Breast epithelium (tissue), 4 donors: ENCODE measurements at regions not wholly inside any gene's neighbourhood (a gene's known extent, or its start where the extent isn't known, plus 50 kb on each side); places are given as distances from the start of the nearest gene placed in this dataset.

Experiments used
- DNase-seq, 2 donors: peaks; one replicate each; pipeline ENCODE4 v3.0.0-alpha.2; 2019; ENCODE audit warnings: low spot score in 2 of 2
- H3K27ac ChIP-seq, 2 donors: fragments of 200-600 bp; sonication (generic) in 1 of 2; one replicate each; pipeline ENCODE4 v1.5.1; 2016 to 2019; ENCODE audit warnings: mild to moderate bottlenecking in 1 of 2
- H3K27me3 ChIP-seq, 2 donors: fragments of 200-600 bp; sonication (generic) in 1 of 2; one replicate each; pipeline versions ENCODE4 v1.5.1 to v1.6.0; 2017 to 2019; ENCODE audit warnings: control low read depth in 1 of 2, mild to moderate bottlenecking in 1 of 2
- H3K36me3 ChIP-seq: fragments of 200-600 bp; one replicate; pipeline ENCODE4 v1.5.1; 2019
- H3K4me1 ChIP-seq, 2 donors: fragments of 200-600 bp; sonication (generic); one replicate each; pipeline ENCODE4 v1.5.1; 2016 to 2019; ENCODE audit warnings: control low read depth in 1 of 2
- H3K4me3 ChIP-seq, 3 donors: fragments of 200-600 bp; sonication (generic); 1 replicate in 2 of 3; 2 replicates in 1 of 3; pipeline ENCODE4 v1.5.1; 2016 to 2019; ENCODE audit warnings: mild to moderate bottlenecking in 3 of 3, moderate library complexity in 2 of 3
- H3K9me3 ChIP-seq, 2 donors: fragments of 200-600 bp; sonication (generic) in 1 of 2; one replicate each; pipeline ENCODE4 v1.5.1; 2016 to 2019; ENCODE audit warnings: control low read depth in 1 of 2
- POLR2A ChIP-seq: fragments of 450-650 bp; IDR thresholded peaks from one replicate; pipeline ENCODE4 v1.6.1; 2016; ENCODE audit warnings: antibody characterized with exemption, mild to moderate bottlenecking, moderate library complexity
- POLR2AphosphoS5 ChIP-seq, 3 donors: sonication (generic); formaldehyde crosslinking; IDR thresholded peaks; one replicate each; pipeline ENCODE4 v1.6.1; 2017; ENCODE audit warnings: antibody characterized with exemption in 3 of 3
- intact Hi-C: fragments of 100-400 bp; cut with DNase I; formaldehyde crosslinking; loops from one replicate; pipeline ENCODE4 v1.15.1; 2023; ENCODE audit warnings: low total_unique reads
- TF ChIP-seq, protein P1 (sequence below), 3 donors: fragments of 450-650 bp; IDR thresholded peaks; one replicate each; pipeline ENCODE4 v1.5.1; 2016 to 2017; ENCODE audit warnings: antibody characterized with exemption in 3 of 3, mild to moderate bottlenecking in 3 of 3, moderate library complexity in 3 of 3

DNA sequence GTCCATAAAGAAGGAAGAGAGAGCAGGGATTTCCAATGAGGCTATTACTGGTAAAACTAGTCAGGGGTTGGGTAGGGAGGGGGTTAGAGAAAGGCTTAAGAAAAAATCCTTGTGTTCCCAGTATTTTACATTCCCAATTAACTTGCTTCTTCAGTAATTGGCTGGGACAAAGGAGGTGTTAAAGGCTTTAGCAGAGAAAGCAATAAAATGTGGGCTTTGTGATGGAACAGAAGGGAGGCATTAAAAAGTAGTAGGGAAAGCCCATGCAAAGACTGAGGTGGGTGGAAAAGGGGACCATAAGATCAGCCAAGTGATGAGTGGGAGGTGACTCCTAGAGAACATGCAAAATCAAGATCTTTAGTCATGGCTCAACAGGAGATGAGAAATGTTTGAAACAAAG lies 1467.2 kb downstream of the RPA4 start:
- Histone ChIP-seq H3K27me3 (peaks cover 0 to 10% of the 10 kb centered on the region in 2 donors), H3K4me3 (no peak overlapping the region), H3K36me3 (no peaks in the 10 kb centered on the region), H3K27ac (no peak overlapping the region), H3K4me1 (no peaks in the 10 kb centered on the region), H3K9me3 (peaks cover 0 to 4% of the 10 kb centered on the region in 2 donors)
- no peak for DNase-seq
- intact Hi-C loops, result no loop called here
- TF ChIP-seq POLR2A (no peak), POLR2AphosphoS5 (IDR thresholded peaks at IDR 0.05) (no peak)
- TF ChIP-seq, protein P1, sequence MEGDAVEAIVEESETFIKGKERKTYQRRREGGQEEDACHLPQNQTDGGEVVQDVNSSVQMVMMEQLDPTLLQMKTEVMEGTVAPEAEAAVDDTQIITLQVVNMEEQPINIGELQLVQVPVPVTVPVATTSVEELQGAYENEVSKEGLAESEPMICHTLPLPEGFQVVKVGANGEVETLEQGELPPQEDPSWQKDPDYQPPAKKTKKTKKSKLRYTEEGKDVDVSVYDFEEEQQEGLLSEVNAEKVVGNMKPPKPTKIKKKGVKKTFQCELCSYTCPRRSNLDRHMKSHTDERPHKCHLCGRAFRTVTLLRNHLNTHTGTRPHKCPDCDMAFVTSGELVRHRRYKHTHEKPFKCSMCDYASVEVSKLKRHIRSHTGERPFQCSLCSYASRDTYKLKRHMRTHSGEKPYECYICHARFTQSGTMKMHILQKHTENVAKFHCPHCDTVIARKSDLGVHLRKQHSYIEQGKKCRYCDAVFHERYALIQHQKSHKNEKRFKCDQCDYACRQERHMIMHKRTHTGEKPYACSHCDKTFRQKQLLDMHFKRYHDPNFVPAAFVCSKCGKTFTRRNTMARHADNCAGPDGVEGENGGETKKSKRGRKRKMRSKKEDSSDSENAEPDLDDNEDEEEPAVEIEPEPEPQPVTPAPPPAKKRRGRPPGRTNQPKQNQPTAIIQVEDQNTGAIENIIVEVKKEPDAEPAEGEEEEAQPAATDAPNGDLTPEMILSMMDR (IDR thresholded peaks at IDR 0.05), result no peak

DNA sequence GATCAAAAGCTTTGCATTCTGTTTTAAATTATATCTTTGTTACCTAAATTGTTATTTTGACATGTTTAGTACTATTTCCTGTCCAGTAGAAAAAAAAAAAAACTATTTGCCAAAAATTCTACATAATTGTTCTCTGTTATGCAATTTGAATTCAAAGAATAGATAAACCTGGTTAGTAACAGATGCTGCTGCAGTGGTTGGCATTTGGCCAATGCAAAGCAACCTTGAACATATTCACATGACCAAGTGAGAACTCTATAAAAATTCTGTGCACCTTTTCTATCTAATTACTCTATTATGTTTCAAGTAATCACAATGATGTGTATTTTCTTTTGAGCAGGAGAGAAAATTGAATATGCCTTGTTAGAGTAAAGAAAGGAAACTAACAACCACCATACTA lies 1473.4 kb downstream of the RPA4 start:
- H3K9me3 ChIP-seq, result peaks cover 0 to 4% of the 10 kb centered on the region in 2 donors
- no peak for DNase-seq
- no peak overlapping the region for H3K27ac ChIP-seq
- no peak overlapping the region for H3K4me3 ChIP-seq
- H3K36me3 ChIP-seq, result no peaks in the 10 kb centered on the region
- intact Hi-C loops, result no loop called here
- H3K27me3 ChIP-seq, result peaks cover 0 to 12% of the 10 kb centered on the region in 2 donors
- TF ChIP-seq POLR2A (no peak), POLR2AphosphoS5 (IDR thresholded peaks at IDR 0.05) (no peak)
- TF ChIP-seq, protein P1 (IDR thresholded peaks at IDR 0.05), result no peak
- no peaks in the 10 kb centered on the region for H3K4me1 ChIP-seq

DNA sequence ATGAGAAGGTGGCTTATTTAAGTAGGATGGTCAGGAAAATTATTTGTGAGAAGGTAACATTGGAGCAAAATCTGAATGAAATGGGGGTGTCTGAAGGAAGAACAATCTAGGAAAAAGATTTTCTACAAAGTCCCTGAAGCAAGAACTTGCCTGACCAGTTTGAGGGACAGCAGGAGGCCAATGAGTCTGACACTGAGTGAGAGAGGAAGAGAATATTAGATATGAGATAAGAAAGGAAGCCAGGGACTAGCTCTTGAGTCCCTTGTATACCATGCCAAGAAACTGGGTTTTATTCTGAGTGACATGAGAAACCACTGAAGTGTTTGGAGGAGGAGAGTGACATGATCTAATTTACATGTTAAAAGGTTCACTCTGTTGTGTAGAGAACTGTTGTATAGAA lies 1478.9 kb downstream of the RPA4 start:
- Histone ChIP-seq H3K36me3 (no peaks in the 10 kb centered on the region), H3K27ac (no peak overlapping the region), H3K4me3 (no peak overlapping the region), H3K4me1 (no peaks in the 10 kb centered on the region), H3K9me3 (peaks cover 0 to 7% of the 10 kb centered on the region in 2 donors), H3K27me3 (peaks cover 0 to 4% of the 10 kb centered on the region in 2 donors)
- TF ChIP-seq, protein P1 (IDR thresholded peaks at IDR 0.05), result no peak
- TF ChIP-seq POLR2A (no peak), POLR2AphosphoS5 (IDR thresholded peaks at IDR 0.05) (no peak)
- intact Hi-C loops, result no loop called here
- no peak for DNase-seq

DNA sequence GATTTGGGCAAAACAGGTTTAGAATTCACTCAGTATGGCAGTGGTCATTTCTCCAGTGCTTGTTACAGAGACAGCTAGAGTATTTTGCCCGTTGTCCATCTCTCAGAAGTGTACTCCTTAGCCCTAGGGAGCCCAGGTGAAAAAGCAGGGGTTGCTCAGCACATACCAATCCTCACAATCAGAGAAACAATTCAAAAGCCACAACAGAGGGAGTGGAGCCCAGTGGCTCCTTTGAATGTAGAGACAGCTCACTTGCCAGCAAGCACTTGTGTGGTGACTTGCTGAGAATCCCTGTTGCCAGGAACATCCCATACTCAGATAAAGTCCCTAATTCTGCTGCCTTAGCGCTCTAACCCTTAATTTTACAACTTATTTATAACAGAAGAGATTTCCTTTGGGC lies 1488.3 kb downstream of the RPA4 start:
- intact Hi-C loops, result no loop called here
- no peak for TF ChIP-seq POLR2A
- no peak for TF ChIP-seq POLR2AphosphoS5 (IDR thresholded peaks at IDR 0.05)
- TF ChIP-seq, protein P1 (IDR thresholded peaks at IDR 0.05), result no peak
- Histone ChIP-seq H3K4me1 (no peaks in the 10 kb centered on the region), H3K27me3 (peaks cover 0 to 12% of the 10 kb centered on the region in 2 donors), H3K36me3 (no peaks in the 10 kb centered on the region), H3K27ac (no peak overlapping the region), H3K9me3 (peaks cover 0 to 22% of the 10 kb centered on the region in 2 donors), H3K4me3 (no peak overlapping the region)
- DNase-seq, result no peak

DNA sequence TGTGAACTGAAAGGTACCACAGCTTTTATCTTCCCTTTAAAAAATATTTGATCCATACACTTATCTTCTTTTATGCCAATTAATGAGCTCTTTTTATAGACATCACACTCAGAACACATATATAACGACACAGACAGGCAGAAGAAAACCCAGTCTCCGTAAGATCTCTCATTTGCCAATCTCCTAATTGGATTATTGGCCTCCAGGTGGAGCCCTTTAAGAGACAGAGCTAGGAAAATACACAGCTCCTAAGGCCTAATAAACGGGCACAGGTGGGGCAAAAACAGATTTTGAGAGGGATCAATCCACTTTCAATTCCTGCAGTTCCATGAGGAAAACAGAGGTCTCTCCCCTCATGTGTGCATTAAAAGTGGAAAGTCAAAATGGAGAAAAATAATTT lies 1495.4 kb downstream of the RPA4 start:
- no peak overlapping the region for H3K4me3 ChIP-seq
- peaks cover 0 to 2% of the 10 kb centered on the region in 2 donors for H3K27me3 ChIP-seq
- intact Hi-C loops, result no loop called here
- H3K4me1 ChIP-seq, result no peaks in the 10 kb centered on the region
- H3K27ac ChIP-seq, result no peak overlapping the region
- H3K36me3 ChIP-seq, result no peaks in the 10 kb centered on the region
- H3K9me3 ChIP-seq, result peaks cover 0 to 53% of the 10 kb centered on the region in 2 donors
- DNase-seq, result no peak
- TF ChIP-seq POLR2AphosphoS5 (IDR thresholded peaks at IDR 0.05), result no peak
- TF ChIP-seq POLR2A, result no peak
- TF ChIP-seq, protein P1 (IDR thresholded peaks at IDR 0.05), result no peak
